Gastrocnemius medialis (tissue), 4 donors: ENCODE measurements at regions not wholly inside any gene's neighbourhood (a gene's known extent, or its start where the extent isn't known, plus 50 kb on each side); places are given as distances from the start of the nearest gene placed in this dataset.

Source experiments
- POLR2A ChIP-seq, 2 donors: fragments of 450-650 bp; IDR thresholded peaks; one replicate each; pipeline ENCODE4 v1.6.1; 2017; ENCODE audit warnings: antibody characterized with exemption in 2 of 2, mild to moderate bottlenecking in 2 of 2, moderate library complexity in 2 of 2
- TF ChIP-seq, protein P1 (sequence below), 5 experiments: fragments of 450-650 bp in 3 of 5; fragments of 200-600 bp in 2 of 5; sonication (generic) in 2 of 5; IDR thresholded peaks in 4 of 5; conservative IDR thresholded peaks in 1 of 5; 1 replicate in 4 of 5; 2 replicates in 1 of 5; pipeline ENCODE4 v1.5.1; 2016 to 2019; ENCODE audit warnings: antibody characterized with exemption in 5 of 5, mild to moderate bottlenecking in 3 of 5, moderate library complexity in 3 of 5

GRCh38 chr5:121264605-121265004 is 587.1 kb upstream of the FTMT start:
- TF ChIP-seq POLR2A (IDR thresholded peaks at IDR 0.05), result no peak
- TF ChIP-seq, protein P1, sequence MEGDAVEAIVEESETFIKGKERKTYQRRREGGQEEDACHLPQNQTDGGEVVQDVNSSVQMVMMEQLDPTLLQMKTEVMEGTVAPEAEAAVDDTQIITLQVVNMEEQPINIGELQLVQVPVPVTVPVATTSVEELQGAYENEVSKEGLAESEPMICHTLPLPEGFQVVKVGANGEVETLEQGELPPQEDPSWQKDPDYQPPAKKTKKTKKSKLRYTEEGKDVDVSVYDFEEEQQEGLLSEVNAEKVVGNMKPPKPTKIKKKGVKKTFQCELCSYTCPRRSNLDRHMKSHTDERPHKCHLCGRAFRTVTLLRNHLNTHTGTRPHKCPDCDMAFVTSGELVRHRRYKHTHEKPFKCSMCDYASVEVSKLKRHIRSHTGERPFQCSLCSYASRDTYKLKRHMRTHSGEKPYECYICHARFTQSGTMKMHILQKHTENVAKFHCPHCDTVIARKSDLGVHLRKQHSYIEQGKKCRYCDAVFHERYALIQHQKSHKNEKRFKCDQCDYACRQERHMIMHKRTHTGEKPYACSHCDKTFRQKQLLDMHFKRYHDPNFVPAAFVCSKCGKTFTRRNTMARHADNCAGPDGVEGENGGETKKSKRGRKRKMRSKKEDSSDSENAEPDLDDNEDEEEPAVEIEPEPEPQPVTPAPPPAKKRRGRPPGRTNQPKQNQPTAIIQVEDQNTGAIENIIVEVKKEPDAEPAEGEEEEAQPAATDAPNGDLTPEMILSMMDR (IDR thresholded peaks at IDR 0.05 in 4 of 5, conservative IDR thresholded peaks at IDR 0.05 in 1 of 5), result no peak
